COLO668 (cell line): ENCODE measurements at regions not wholly inside any gene's neighbourhood (a gene's known extent, or its start where the extent isn't known, plus 50 kb on each side); places are given as distances from the start of the nearest gene placed in this dataset.
"Not testable (repeated sequence)": the region's sequence is repeated elsewhere in the genome, so short reads cannot be mapped to it uniquely, and the experiment has no call there.

Experiments
- DNase-seq: peaks from one replicate; lab custom pipeline; 2025; ENCODE audit not compliant: unreplicated experiment; lab: John Stamatoyannopoulos, UW

DNA sequence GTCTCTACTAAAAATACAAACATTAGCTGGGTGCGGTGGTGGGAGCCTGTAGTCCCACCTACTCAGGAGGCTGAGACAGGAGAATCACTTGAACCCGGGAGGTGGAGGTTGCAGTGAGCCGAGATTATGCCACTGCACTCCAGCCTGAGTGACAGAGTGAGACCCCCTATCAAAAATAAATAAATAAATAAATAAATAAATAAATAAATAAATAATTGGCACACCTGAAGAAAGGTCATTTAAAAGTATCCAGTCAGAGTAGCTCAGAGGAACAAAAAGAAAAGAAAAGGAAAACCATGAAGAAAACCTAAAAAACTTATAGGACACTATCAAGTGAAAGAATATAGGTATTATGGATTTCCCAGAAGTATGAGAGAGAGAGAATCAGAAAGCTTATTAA lies 330.1 kb upstream of the AR start:
- DNase-seq, result not testable (repeated sequence)

DNA sequence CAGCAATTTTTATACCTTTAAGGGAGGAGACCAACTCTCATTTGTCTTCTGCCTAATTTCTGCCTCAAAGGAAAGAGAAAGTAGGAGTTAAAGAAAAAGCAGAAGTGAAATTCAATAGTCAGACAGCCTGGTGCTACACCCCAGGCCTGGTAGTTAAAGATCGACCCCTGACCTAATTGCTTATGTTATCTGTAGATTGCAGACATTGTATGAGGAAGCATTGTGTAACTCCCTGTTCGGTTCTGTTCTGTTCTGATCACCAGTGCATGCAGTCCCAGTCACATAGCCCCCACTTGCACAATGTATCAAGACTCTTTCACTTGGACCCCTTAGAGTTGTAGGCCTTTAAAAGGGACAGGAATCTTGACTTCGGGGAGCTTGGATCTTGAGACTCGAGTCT lies 335.9 kb upstream of the AR start:
- DNase-seq, result no peak

- no peak for DNase-seq
These were observed 384.4 kb upstream of the AR start for GRCh38 chrX:67159437-67159836.

GRCh38 chrX:67114635-67115034 lies 429.2 kb upstream of the AR start:
- DNase-seq, result no peak

DNA sequence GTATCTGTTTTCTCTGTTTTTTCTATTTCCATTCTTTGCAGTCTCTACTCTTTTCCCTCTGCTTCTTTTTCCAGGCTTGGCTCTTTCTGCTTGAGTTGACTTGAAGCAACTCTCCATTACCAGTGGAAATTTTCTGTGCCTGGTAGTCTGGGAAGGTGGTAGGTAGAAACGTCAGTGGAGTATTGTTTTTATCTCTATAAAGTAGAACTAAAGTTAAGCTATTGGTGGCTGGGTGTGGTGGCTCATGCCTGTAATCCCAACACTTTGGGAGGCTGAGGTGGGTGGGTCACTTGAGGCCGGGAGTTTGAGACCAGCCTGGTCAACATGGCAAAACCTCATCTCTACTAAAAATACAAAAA lies 438.1 kb upstream of the AR start:
- no peak for DNase-seq

GRCh38 chrX:67104982-67105757 lies 438.7 kb upstream of the AR start:
- no peak for DNase-seq

DNA sequence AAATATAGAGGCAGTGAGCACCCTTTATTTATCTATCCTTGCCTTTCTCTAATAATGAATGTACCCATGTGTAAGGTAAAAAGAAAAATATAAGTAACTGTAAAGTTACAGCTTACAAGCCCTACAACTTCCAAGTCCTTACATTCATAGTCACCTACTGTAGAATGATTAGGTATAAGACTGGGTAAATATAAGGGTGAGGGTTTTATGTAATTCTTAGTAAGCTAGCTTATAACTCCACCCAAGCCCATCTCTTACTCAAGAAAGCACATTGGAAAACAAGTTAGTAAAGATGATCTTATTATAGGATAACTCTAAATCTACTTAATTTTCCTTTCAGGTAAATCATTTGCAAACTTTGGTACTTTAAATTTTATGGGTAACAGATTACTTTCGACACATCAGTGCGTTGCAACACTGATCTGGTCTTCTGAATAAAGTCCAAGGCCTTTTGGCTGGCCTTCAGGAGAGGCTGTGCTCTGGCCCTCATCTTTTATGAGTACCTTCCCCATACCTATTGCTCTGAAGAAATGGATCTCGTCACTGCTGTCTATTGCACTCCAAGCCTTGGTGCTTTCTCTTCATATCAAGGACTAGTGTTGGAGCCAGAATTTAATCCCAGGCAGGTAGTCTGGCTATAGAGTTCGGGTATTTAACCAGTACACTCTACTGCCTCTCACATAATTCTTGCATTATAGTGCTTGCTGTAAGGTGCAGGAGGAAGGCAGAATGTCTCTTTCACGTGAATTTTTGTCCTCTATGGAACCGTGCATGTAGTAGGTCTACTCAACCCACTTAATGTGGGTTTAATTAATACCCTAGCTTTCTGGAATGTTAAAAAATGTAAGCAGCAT lies 443.6 kb upstream of the AR start:
- no peak for DNase-seq

DNA sequence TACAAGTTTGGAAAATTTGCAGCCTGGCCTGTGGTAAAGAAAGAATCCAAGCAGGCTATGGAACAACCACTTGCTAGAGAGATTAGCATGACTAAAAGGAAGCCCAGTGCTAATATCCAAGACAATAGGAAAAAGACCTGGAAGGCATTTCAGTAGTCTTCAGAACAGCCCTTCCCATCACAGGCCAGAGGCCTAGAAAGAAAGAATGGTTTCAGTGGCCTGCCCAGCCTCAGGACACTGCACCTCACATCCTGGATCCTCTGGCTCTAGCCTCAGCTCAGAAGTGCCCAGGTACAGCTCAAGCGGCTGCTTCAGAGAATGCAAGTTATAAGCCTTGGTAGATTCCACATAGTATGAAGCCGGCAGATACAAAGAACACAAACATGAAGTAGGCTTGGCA lies 449.8 kb upstream of the AR start:
- no peak for DNase-seq

DNA sequence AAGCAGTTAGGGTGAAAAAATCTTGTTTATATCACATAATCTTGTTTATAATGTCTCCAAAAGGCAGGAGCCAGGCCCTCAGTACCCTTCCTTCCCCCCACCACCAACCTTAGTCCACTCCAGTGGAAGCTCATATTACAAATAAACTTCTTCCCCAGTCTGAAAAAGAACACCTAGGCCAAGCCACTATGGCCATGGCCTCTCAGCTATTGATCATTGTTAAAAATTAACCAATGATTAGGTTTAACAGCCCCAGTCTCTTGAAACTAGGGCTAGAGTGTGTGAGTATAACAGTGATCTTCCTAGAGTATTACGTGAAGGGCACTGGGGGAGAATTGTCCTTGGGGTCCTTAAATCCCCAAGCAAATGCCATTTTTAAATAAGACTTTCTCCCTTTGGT lies 411.9 kb upstream of the EDA2R start:
- no peak for DNase-seq

GRCh38 chrX:67044866-67045265 lies 406.0 kb upstream of the EDA2R start:
- DNase-seq, result no peak

- no peak for DNase-seq
These were observed 405.3 kb upstream of the EDA2R start for GRCh38 chrX:67044029-67044653.

DNA sequence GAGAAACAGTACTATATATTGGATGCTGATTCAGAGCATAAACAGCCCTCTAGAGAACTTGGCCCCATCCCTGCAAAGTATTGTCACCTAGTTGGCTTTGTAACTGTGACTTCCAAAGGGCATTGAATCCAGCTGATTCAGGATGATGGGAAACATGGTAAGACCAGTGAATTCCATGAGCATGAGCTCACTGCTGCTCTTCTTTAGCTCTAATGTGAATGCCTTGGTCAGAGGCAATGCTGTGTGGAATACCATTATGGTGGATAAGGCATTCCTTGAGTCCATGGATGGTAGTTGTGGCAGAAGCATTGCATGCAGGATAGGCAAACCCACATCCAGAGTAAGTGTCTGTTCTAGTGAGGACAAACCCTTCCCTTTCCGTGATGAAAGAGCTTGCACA lies 365.6 kb upstream of the EDA2R start:
- no peak for DNase-seq

DNA sequence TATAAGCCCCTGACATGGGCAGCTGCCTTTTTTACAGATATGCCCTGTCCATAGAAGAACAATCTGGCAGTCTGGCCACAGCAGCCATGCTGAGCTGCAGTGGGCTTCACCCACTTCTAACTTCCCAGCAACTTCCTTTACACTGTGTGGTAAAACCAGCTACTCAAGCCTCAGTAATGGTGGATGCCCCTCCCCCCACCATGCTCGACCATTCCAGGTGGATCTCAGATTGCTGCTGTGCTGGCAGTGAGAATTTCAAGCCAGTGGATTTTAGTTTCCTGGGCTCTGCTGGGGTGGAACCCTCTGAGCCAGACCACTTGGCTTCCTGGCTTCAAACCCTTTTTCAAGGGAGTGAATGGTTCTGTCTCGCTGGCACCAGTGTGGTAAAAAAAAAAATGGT lies 355.9 kb upstream of the EDA2R start:
- DNase-seq, result no peak

DNA sequence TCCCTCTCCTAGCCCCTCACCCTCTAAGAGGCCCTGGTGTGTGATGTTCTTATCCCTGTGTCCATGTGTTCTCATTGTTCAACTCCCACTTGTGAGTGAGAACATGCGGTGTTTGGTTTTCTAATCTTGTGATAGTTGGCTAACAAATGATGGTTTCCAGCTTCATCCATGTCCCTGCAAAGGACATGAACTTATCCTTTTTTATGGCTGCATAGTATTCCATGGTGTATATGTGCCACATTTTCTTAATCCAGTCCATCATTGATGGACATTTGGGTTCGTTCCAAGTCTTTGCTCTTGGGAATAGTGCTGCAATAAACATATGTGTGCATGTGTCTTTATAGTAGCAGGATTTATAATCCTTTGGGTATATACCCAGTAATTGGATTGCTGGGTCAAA lies 353.2 kb upstream of the EDA2R start:
- DNase-seq, result not testable (repeated sequence)

DNA sequence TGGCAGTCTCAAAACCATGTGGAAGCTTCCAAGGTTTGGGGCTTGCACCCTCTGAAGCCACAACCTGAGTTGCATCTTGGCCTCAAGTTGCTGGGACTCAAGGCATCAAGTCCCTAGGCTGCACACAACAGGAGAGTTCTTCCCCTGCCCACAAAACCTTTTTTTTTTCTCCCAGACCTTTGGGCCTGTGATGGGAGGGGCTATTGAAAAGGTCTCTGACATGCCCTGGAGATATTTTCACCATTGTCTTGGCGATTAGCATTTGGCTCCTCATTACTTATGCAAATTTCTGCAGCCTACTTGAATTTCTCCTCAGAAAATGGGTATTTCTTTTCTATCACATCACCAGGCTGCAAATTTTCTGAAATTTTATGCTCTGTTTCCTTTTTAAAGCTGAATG lies 349.5 kb upstream of the EDA2R start:
- no peak for DNase-seq

DNA sequence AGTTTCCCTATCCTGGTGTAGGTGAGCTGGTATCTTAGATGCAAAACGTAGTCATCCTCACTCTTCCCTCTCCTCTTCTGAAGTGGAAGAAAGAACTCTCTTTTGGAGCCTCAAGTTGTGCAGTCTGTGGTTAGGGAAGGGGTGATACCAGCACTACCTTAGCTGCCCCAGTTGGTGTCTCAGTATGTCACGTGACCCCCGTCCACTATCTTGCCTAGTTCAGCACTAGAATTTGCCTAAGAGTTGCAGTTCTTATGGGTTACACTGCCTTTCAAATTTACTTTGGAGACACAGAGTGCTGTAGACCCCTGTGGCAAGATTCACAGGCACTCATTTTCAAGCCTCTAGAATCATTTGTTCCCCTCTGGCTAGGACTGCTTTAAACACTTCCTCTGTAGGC lies 322.8 kb upstream of the EDA2R start:
- DNase-seq, result no peak

DNA sequence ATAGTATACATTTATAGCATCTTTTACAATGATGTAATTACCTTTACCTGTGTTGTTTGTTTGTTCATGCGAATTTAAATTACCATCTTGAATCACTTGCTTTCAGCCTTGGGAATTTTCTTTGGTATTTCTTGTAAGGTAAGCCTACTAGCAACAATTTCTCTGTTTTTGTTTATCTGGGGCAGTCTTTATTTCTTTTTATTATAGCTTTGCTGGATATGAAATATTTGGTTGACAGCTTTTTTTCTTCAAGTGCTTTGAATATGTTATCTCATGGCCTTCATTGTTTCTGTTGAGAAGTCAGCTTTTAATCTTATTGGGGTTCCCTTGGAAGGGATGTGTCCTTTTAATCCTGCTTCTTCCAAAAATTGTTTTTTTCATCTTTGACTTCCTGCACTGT lies 292.8 kb upstream of the EDA2R start:
- DNase-seq, result no peak

DNA sequence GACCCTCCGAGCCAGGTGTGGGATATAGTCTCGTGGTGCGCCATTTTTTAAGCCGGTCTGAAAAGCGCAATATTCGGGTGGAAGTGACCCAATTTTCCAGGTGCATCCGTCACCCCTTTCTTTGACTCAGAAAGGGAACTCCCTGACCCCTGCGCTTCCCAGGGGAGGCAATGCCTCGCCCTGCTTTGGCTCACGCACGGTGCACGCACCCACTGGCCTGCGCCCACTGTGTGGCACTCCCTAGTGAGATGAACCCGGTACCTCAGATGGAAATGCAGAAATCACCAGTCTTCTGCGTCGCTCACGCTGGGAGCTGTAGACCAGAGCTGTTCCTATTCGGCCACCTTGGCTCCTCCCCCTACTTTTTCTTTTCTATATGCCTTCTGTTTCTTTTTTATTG lies 291.6 kb upstream of the EDA2R start:
- not testable (repeated sequence) for DNase-seq

GRCh38 chrX:66920296-66920695 lies 281.4 kb upstream of the EDA2R start:
- no peak for DNase-seq

- no peak for DNase-seq
These were observed 280.5 kb upstream of the EDA2R start for GRCh38 chrX:66919280-66919832.

DNA sequence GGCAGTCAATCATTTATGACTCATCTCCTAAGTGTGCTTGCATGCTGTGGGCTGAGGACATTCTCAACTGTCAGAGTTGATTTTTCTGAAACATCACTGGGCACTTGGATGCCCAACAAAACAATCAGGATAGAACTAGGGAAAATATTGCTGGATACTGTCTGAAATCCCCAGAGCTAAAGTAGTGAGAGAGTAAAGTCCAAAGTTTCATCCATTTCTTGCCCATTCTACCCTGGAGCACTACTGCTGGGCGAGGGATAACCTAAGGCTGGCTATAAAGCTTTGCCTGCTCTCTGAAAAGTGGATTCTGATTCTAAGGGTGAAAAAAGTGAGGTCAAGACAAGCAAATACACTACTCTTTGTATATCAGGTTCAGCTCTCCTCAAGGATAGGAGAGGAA lies 279.6 kb upstream of the EDA2R start:
- no peak for DNase-seq

DNA sequence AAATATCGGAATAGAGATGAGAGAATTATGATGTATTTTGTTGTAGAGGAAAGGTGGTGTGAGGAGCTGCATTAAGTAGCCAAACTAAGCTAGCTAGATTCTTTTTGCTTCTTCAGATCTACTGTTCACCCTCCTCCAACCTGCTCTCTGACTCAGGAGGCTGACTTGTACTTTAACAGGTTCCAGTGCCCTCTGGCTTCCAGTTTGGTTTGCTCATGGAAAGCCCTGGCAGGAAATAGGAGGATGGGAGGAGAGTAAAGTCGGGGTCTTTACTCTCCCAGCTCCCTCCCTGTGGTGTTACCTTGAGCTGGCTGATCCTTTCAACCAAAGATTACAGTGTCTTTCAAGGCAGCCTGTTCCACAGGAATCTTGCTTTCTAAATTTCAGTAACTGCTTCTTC lies 277.0 kb upstream of the EDA2R start:
- no peak for DNase-seq
